ENCODE measurements at regions not wholly inside any gene's neighbourhood (a gene's known extent, or its start where the extent isn't known, plus 50 kb on each side); places are given as distances from the start of the nearest gene placed in this dataset.

GRCh38 chr5:51201024-51201423 lies 182.2 kb upstream of the ISL1 start:
- TF ChIP-seq EP300 (IDR thresholded peaks at IDR 0.05) (no peak), POLR2A (IDR thresholded peaks at IDR 0.05) (no peak)
- TF ChIP-seq, protein P1, sequence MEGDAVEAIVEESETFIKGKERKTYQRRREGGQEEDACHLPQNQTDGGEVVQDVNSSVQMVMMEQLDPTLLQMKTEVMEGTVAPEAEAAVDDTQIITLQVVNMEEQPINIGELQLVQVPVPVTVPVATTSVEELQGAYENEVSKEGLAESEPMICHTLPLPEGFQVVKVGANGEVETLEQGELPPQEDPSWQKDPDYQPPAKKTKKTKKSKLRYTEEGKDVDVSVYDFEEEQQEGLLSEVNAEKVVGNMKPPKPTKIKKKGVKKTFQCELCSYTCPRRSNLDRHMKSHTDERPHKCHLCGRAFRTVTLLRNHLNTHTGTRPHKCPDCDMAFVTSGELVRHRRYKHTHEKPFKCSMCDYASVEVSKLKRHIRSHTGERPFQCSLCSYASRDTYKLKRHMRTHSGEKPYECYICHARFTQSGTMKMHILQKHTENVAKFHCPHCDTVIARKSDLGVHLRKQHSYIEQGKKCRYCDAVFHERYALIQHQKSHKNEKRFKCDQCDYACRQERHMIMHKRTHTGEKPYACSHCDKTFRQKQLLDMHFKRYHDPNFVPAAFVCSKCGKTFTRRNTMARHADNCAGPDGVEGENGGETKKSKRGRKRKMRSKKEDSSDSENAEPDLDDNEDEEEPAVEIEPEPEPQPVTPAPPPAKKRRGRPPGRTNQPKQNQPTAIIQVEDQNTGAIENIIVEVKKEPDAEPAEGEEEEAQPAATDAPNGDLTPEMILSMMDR (IDR thresholded peaks at IDR 0.05) = no peak
- no peak for ATAC-seq
- no peak overlapping the region for H3K4me3 ChIP-seq
- H3K27ac ChIP-seq = no peak overlapping the region
- 44 to 69% methylated on average over 2 to 6 of the region's 6 CpGs for WGBS, 2 donors (ENCODE audit: low coverage in 1 of 2)
- H3K27me3 ChIP-seq = no peaks in the 10 kb centered on the region
- no peaks in the 10 kb centered on the region for H3K4me1 ChIP-seq
- H3K36me3 ChIP-seq = no peaks in the 10 kb centered on the region
- no peaks in the 10 kb centered on the region for H3K9me3 ChIP-seq

GRCh38 chr5:51201708-51202107 lies 181.5 kb upstream of the ISL1 start:
- WGBS, 2 donors (ENCODE audit: low coverage in 1 of 2) = 88 to 91% methylated on average over 1 of the region's 1 CpG

GRCh38 chr5:51202161-51202560 lies 181.1 kb upstream of the ISL1 start:
- Histone ChIP-seq H3K4me3 (no peak overlapping the region), H3K4me1 (no peaks in the 10 kb centered on the region), H3K27me3 (no peaks in the 10 kb centered on the region), H3K9me3 (no peaks in the 10 kb centered on the region), H3K36me3 (no peaks in the 10 kb centered on the region), H3K27ac (no peak overlapping the region)
- TF ChIP-seq POLR2A (IDR thresholded peaks at IDR 0.05) (no peak), POLR2AphosphoS5 (IDR thresholded peaks at IDR 0.05) (no peak), EP300 (IDR thresholded peaks at IDR 0.05) (no peak)
- TF ChIP-seq, protein P1 (IDR thresholded peaks at IDR 0.05) = no peak
- 48 to 60% methylated on average over 2 of the region's 2 CpGs for WGBS, 2 donors (ENCODE audit: low coverage in 1 of 2)
- no peak for ATAC-seq

More at GRCh38 chr5:51201708-51202107, 181.5 kb upstream of the ISL1 start:
- Histone ChIP-seq H3K36me3 (no peaks in the 10 kb centered on the region), H3K27ac (no peak overlapping the region), H3K4me3 (no peak overlapping the region), H3K27me3 (no peaks in the 10 kb centered on the region), H3K4me1 (no peaks in the 10 kb centered on the region), H3K9me3 (no peaks in the 10 kb centered on the region)
- no peak for ATAC-seq
- TF ChIP-seq, protein P1 (IDR thresholded peaks at IDR 0.05) = no peak
- TF ChIP-seq EP300 (IDR thresholded peaks at IDR 0.05) = no peak
- TF ChIP-seq POLR2A (IDR thresholded peaks at IDR 0.05) = no peak
- no peak for TF ChIP-seq POLR2AphosphoS5 (IDR thresholded peaks at IDR 0.05)

DNA sequence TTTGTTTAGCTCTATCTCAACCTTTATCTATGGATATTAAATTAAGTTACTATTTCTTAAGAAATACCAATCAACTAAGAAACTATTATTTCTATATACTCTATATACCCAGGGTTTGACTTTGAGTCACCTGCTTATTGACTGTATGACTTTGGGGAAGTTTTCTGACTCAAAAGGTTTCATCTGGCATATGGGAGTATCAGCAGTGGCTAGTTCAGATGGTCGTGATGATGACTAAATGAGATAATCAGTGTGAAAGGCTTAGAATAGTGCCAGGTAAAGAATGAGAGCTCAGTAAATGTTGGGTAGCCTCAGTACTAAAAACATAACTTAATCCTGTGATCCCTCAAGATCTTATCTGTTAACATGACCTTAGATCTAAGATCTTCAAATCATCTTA lies 179.7 kb upstream of the ISL1 start:
- ATAC-seq = no peak
- no peaks in the 10 kb centered on the region for H3K27me3 ChIP-seq
- TF ChIP-seq POLR2AphosphoS5 (IDR thresholded peaks at IDR 0.05) (no peak), POLR2A (IDR thresholded peaks at IDR 0.05) (no peak), EP300 (IDR thresholded peaks at IDR 0.05) (no peak)
- TF ChIP-seq, protein P1 (IDR thresholded peaks at IDR 0.05) = no peak
- H3K4me3 ChIP-seq = no peak overlapping the region
- no peaks in the 10 kb centered on the region for H3K9me3 ChIP-seq
- no peak overlapping the region for H3K27ac ChIP-seq
- no peaks in the 10 kb centered on the region for H3K36me3 ChIP-seq
- 63 to 64% methylated on average over 1 of the region's 1 CpG for WGBS, 2 donors (ENCODE audit: low coverage in 1 of 2)
- no peaks in the 10 kb centered on the region for H3K4me1 ChIP-seq

- no peak for ATAC-seq
- WGBS, 2 donors (ENCODE audit: low coverage in 1 of 2) = 77 to 91% methylated on average over 3 of the region's 3 CpGs
- TF ChIP-seq POLR2AphosphoS5 (IDR thresholded peaks at IDR 0.05) = no peak
- TF ChIP-seq POLR2A (IDR thresholded peaks at IDR 0.05) = no peak
- TF ChIP-seq, protein P1 (IDR thresholded peaks at IDR 0.05) = no peak
- no peak for TF ChIP-seq EP300 (IDR thresholded peaks at IDR 0.05)
Measured at GRCh38 chr5:51208296-51208695, 175.0 kb upstream of the ISL1 start.

More at GRCh38 chr5:51208296-51208695, 175.0 kb upstream of the ISL1 start:
- no peaks in the 10 kb centered on the region for H3K27me3 ChIP-seq
- H3K4me1 ChIP-seq = no peaks in the 10 kb centered on the region
- H3K4me3 ChIP-seq = no peak overlapping the region
- no peak overlapping the region for H3K27ac ChIP-seq
- no peaks in the 10 kb centered on the region for H3K36me3 ChIP-seq
- no peaks in the 10 kb centered on the region for H3K9me3 ChIP-seq
